ENCODE measurements at regions not wholly inside any gene's neighbourhood (a gene's known extent, or its start where the extent isn't known, plus 50 kb on each side); places are given as distances from the start of the nearest gene placed in this dataset.

DNA sequence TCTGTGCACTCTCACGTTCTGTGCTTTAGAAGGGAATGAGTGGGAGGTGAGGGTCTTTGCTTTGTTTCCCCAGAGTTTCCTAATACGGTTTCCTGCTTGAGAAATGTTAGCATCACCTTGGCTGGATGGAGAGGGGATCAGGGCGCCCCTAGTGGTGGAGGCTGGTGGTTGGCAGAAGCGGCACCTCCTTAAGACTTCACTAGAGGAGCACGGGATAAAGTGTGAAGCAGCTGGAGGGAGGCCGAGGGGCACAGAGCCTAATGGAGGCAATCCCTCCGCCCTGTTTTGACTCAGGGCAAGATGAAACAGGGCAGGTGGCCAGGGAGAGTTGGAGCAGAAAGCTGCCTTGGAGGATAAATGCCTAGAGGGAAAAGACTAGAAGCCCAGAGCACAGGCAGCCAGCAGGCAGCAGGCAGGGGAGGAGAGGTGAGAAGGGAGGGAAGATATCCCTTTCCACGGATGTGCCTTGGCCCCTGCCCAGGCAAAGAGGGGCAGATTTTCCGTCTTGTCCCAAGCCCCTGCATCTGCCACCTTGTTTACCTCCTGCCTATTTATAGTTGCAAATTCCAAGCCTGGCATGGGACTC, 56.0 kb upstream of the BTRC start:
- peak; percentile 43 to 46 for DNase-seq (ENCODE audit: low read depth in 2 of 2)

DNA sequence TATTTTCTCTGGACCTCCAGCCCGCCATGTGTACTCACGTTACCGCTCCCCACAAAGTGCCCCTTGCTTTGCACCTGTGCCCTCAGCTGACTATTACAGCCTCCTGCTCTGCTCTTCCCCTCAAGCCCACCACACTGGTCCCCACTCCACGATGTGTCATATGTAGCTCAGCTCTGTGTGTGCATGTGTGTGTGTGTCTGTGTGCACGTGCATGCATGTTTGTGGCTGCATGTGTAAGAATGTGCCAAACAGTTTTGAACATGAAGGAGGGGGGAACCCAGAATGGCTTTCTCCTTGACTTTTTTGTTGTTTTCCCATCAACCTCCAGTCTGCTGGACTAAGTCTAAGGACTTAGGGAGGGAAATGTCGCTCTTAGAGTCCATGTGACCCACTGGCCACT, 54.8 kb upstream of the BTRC start:
- DNase-seq (ENCODE audit: low read depth in 2 of 2), result no peak

DNA sequence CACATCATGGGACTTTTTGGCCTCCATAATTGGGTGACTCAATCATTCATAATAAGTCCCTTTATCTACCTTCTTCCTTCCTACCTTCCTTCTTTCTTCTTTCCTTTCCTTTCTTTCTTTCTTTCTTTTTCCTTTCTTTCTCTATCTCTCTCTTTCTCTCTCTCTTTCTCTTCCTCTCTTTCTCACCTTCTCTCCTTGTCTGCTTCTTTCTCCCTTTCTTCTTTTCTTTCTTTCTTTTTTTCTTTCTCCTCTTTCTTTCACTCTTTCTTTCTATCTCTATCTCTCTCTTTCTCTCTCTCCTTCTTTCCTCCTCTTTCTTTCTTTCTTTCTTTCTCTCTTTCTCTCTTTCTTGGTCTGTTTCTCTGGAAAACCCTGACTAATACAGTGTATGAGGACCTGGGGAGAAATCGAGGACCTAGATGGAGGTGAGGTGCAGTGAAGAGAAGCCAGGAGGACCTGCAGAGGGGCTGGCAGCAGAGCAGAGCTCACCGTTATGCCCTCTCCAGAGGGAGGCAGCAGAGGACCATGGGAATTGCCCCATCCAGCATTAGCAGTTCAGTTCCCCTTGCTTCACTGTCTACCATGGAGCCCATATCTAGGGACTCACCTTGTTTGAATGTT, 52.7 kb upstream of the BTRC start:
- no peak for DNase-seq (ENCODE audit: low read depth in 2 of 2)

DNA sequence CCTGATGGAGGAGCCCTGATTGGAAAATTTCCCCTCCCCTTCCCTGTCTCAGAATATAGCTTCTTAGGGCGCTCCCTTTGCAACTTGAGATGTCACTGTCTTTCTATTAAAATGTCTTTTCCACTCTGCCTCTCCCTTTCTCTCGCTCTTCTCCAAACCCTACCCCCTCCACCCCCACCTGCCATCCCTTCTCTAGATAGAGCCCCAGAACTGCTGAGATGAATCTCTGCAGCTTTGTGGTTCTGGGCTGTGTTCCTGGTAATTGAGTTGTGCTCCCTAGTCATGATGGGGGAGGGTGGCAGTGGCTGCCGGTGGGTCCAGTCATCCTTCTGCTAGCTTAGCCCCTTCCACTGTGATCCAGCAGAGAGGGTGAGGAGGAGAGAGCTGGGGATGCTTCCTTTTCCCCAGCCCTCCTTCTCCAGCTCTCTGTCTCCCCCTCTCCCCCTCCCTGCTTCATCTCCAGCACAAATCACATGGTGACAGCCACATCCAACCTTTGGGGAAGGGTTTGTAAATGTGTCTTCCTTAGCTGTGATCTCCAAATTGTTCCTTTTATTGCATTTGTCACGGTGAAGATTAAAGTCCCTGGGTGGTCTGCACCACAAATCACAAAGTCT, 50.8 kb upstream of the BTRC start:
- DNase-seq (ENCODE audit: low read depth in 2 of 2), result no peak

All from stimulated activated CD8-positive, alpha-beta memory T cell treated with anti-CD3 and anti-CD28 coated beads, Interleukin-7, amount 100 ng/mL, for 4 hours (primary cell).